Endothelial cell of umbilical vein (primary cell): ENCODE measurements at regions not wholly inside any gene's neighbourhood (a gene's known extent, or its start where the extent isn't known, plus 50 kb on each side); places are given as distances from the start of the nearest gene placed in this dataset.

ENCODE experiments used
- BruUV-seq: library from RNA; stranded (reverse); fragments of 400-500 nt; replicated peaks from 2 replicates; lab custom pipeline; 2021; lab: Mats Ljungman, UMichigan
- CTCF ChIA-PET: fragments of 300-600, 350-600 bp; sonication (Branson Sonifier 250); formaldehyde crosslinking; loops from one replicate; lab custom pipeline; 2021; ENCODE audit warnings: antibody characterized with exemption, inconsistent platforms; lab: Charles Lee
- POLR2A ChIA-PET: fragments of 300-600, 350-600 bp; sonication (Branson Sonifier 250); formaldehyde crosslinking; loops from one replicate; lab custom pipeline; 2021; ENCODE audit warnings: antibody characterized with exemption, inconsistent platforms; lab: Charles Lee
- DNase-seq: peaks from one replicate; pipeline ENCODE4 v3.0.0-alpha.2; 2011; ENCODE audit warnings: low read depth, low spot score
- FAIRE-seq: peaks from 2 replicates; lab custom pipeline; 2011; peaks lifted over from hg19 to GRCh38; lab: Jason Lieb, UNC
- H2AFZ ChIP-seq: 2 replicates; pipeline ENCODE4 v1.6.0; 2012; ENCODE audit warnings: low read depth, low read length, control low read depth, inconsistent platforms
- H3K27ac ChIP-seq: 2 replicates; pipeline ENCODE4 v1.5.1; 2011; ENCODE audit warnings: low read depth, mild to moderate bottlenecking, control low read depth, low read length, moderate library complexity; ENCODE audit not compliant: insufficient read depth
- H3K27me3 ChIP-seq, 2 experiments: 2 replicates each; pipeline versions ENCODE4 v1.6.0 to v1.6.1; 2011; ENCODE audit warnings: low read length in 2 of 2, mixed read lengths in 1 of 2; ENCODE audit not compliant: control insufficient read depth in 2 of 2, insufficient read depth in 2 of 2
- H3K36me3 ChIP-seq, 2 experiments: 2 replicates in 1 of 2; 3 replicates in 1 of 2; pipeline ENCODE4 v1.5.1; 2011; ENCODE audit warnings: low read length in 2 of 2, mild to moderate bottlenecking in 1 of 2, moderate library complexity in 1 of 2; ENCODE audit not compliant: control insufficient read depth in 2 of 2, insufficient read depth in 2 of 2; ENCODE audit errors: extremely low read depth in 1 of 2
- H3K4me1 ChIP-seq: 3 replicates; pipeline ENCODE4 v1.5.1; 2011; ENCODE audit warnings: mild to moderate bottlenecking, low read length; ENCODE audit not compliant: control insufficient read depth, insufficient read depth; ENCODE audit errors: extremely low read depth
- H3K4me2 ChIP-seq: 2 replicates; pipeline ENCODE4 v1.6.1; 2011; ENCODE audit warnings: low read length, control low read depth, mixed read lengths; ENCODE audit not compliant: insufficient read depth
- H3K4me3 ChIP-seq, 3 experiments: fragments of 200-600 bp in 1 of 3; sonication (generic), shearing (Covaris generic) in 1 of 3; replicated peaks in 1 of 3; 2 replicates each; pipeline ENCODE4 v1.5.1; 2011 to 2016; ENCODE audit warnings: control low read depth in 3 of 3, low read length in 3 of 3, mild to moderate bottlenecking in 2 of 3, inconsistent platforms in 1 of 3, low read depth in 1 of 3, moderate library complexity in 1 of 3; ENCODE audit not compliant: insufficient read depth in 1 of 3
- H3K79me2 ChIP-seq: 2 replicates; pipeline ENCODE4 v1.6.0; 2012; ENCODE audit warnings: low read length, inconsistent platforms; ENCODE audit not compliant: control insufficient read depth, insufficient read depth
- H3K9ac ChIP-seq: replicated peaks from 2 replicates; pipeline ENCODE3; 2011; ENCODE audit warnings: low read length, control low read depth; ENCODE audit not compliant: insufficient read depth; ENCODE audit errors: extremely low read depth
- H3K9me1 ChIP-seq: replicated peaks from 3 replicates; pipeline ENCODE4 v1.6.0; 2011; ENCODE audit warnings: mild to moderate bottlenecking, low read length; ENCODE audit not compliant: control insufficient read depth, insufficient read depth; ENCODE audit errors: extremely low read depth
- H3K9me3 ChIP-seq: replicated peaks from 2 replicates; pipeline ENCODE4 v1.5.1; 2012; ENCODE audit warnings: low read length, inconsistent platforms; ENCODE audit not compliant: control insufficient read depth, insufficient read depth
- H4K20me1 ChIP-seq: replicated peaks from 2 replicates; pipeline ENCODE3; 2011; ENCODE audit warnings: mild to moderate bottlenecking, low read length; ENCODE audit not compliant: control insufficient read depth, insufficient read depth; ENCODE audit errors: extremely low read depth
- CTCF ChIP-seq, 2 donors: IDR thresholded peaks; 1 replicate in 1 of 2; 2 replicates in 1 of 2; pipeline ENCODE4 v1.5.1; 2011; ENCODE audit warnings: low read length in 2 of 2, mild to moderate bottlenecking in 2 of 2, moderate library complexity in 2 of 2, control low read depth in 1 of 2, inconsistent platforms in 1 of 2, low read depth in 1 of 2; ENCODE audit not compliant: insufficient read depth in 1 of 2; ENCODE audit errors: extremely low read depth in 1 of 2
- EZH2 ChIP-seq: IDR thresholded peaks from 2 replicates; pipeline ENCODE4 v1.6.1; 2012; ENCODE audit warnings: borderline replicate concordance, low read depth, mild to moderate bottlenecking, moderate library complexity, low read length, inconsistent platforms; ENCODE audit not compliant: severe bottlenecking
- FOS ChIP-seq: IDR thresholded peaks from 2 replicates; pipeline ENCODE4 v1.6.1; 2011; ENCODE audit warnings: mild to moderate bottlenecking, low read length, moderate library complexity, borderline replicate concordance; ENCODE audit not compliant: insufficient read depth
- GATA2 ChIP-seq: IDR thresholded peaks from 2 replicates; pipeline ENCODE4 v1.7.0; 2011; ENCODE audit warnings: low read depth, mild to moderate bottlenecking, moderate library complexity, mixed read lengths, low read length; ENCODE audit not compliant: insufficient read length, insufficient read depth
- JUN ChIP-seq: IDR thresholded peaks from 2 replicates; pipeline ENCODE4 v1.6.1; 2011; ENCODE audit warnings: borderline replicate concordance, low read depth; ENCODE audit not compliant: insufficient read length, insufficient read depth
- MAX ChIP-seq: IDR thresholded peaks from 2 replicates; pipeline ENCODE4 v1.6.1; 2011; ENCODE audit not compliant: insufficient read depth, insufficient read length
- MYC ChIP-seq: IDR thresholded peaks from one replicate; pipeline ENCODE4 v1.6.1; 2011; ENCODE audit warnings: mild to moderate bottlenecking, low read depth, low read length
- POLR2A ChIP-seq: IDR thresholded peaks from 2 replicates; pipeline ENCODE4 v1.6.1; 2012; ENCODE audit warnings: low read depth, mild to moderate bottlenecking, control low read depth, low read length
- POLR2AphosphoS5 ChIP-seq: IDR thresholded peaks from 2 replicates; pipeline ENCODE4 v1.6.1; 2012; ENCODE audit warnings: low read depth, mild to moderate bottlenecking, control low read depth, low read length, moderate library complexity; ENCODE audit not compliant: insufficient read depth
- dilution Hi-C: fragments of 300-500 bp; cut with MboI; formaldehyde crosslinking; loops from one replicate; pipeline ENCODE4 v1.15.0; 2019; ENCODE audit warnings: low sequenced_read_pairs; ENCODE audit not compliant: extremely low pct_ligation_motif_present
- intact Hi-C: fragments of 100-400 bp; cut with micrococcal nuclease; formaldehyde crosslinking; loops from one replicate; pipeline ENCODE4 v1.10.0; 2022

- FAIRE-seq = no peak
- Histone ChIP-seq H3K9me1 (no peaks in the 10 kb centered on the region), H3K27me3 (peaks cover 0 to 5% of the 10 kb centered on the region in 2 experiments), H4K20me1 (no peaks in the 10 kb centered on the region), H3K4me1 (no peaks in the 10 kb centered on the region), H3K9ac (no peak overlapping the region), H3K36me3 (no peaks in the 10 kb centered on the region), H3K9me3 (no peaks in the 10 kb centered on the region), H3K27ac (no peak overlapping the region), H2AFZ (no peak overlapping the region), H3K79me2 (no peaks in the 10 kb centered on the region), H3K4me3 (no peak overlapping the region), H3K4me2 (no peak overlapping the region)
- CTCF ChIA-PET = no interaction called here
- DNase-seq = no peak
- TF ChIP-seq GATA2 (no peak), FOS (no peak)
- intact Hi-C loops (no loop called here), dilution Hi-C loops (no loop called here)
- BruUV-seq = no TSS peak
- POLR2A ChIA-PET = no interaction called here
Observed at GRCh38 chr1:94612525-94613204, 71.1 kb upstream of the F3 start.

GRCh38 chr1:94611681-94612475 lies 70.3 kb upstream of the F3 start:
- ChIA-PET POLR2A (no interaction called here), CTCF (interaction anchor here (1.4 to 1.6 kb wide), 2 partner anchors 13 to 131 kb away, joined by 3 to 6 read pairs; no protein-coding TSS in a partner anchor)
- no peaks in the 10 kb centered on the region for H3K79me2 ChIP-seq
- no peak for DNase-seq
- TF ChIP-seq JUN (no peak), CTCF (IDR thresholded peaks at IDR 0.05; ENCODE audit: extremely low read depth in 1 of 2, insufficient read depth in 1 of 2, low read depth in 1 of 2, low read length in 2 of 2) (no peak), MYC (no peak), MAX (no peak), GATA2 (no peak), EZH2 (no peak), FOS (no peak), POLR2A (no peak), POLR2AphosphoS5 (no peak)
- no peaks in the 10 kb centered on the region for H3K9me3 ChIP-seq
- no peaks in the 10 kb centered on the region for H3K9me1 ChIP-seq
- dilution Hi-C loops (no loop called here), intact Hi-C loops (no loop called here)
- H3K9ac ChIP-seq = no peak overlapping the region
- no peak overlapping the region for H3K4me3 ChIP-seq
- peaks cover 0 to 5% of the 10 kb centered on the region in 2 experiments for H3K27me3 ChIP-seq
- no peak overlapping the region for H2AFZ ChIP-seq
- no peak overlapping the region for H3K27ac ChIP-seq
- FAIRE-seq = no peak
- H3K36me3 ChIP-seq = no peaks in the 10 kb centered on the region
- no peaks in the 10 kb centered on the region for H4K20me1 ChIP-seq
- BruUV-seq = no TSS peak
- H3K4me1 ChIP-seq = no peaks in the 10 kb centered on the region
- no peak overlapping the region for H3K4me2 ChIP-seq
